Fibroblast of villous mesenchyme (primary cell): ENCODE measurements at regions not wholly inside any gene's neighbourhood (a gene's known extent, or its start where the extent isn't known, plus 50 kb on each side); places are given as distances from the start of the nearest gene placed in this dataset.

Experiments
- DNase-seq: peaks from one replicate; pipeline ENCODE4 v3.0.0-alpha.2; 2010; ENCODE audit warnings: low read depth
- H3K4me3 ChIP-seq: 2 replicates; pipeline ENCODE4 v1.5.1; 2011; ENCODE audit warnings: low read depth, mild to moderate bottlenecking, low read length
- CTCF ChIP-seq: IDR thresholded peaks from 2 replicates; pipeline ENCODE4 v1.5.1; 2012; ENCODE audit warnings: low read depth, mild to moderate bottlenecking, low read length; ENCODE audit not compliant: insufficient read depth

- DNase-seq: peak; percentile 38
- no peak overlapping the region for H3K4me3 ChIP-seq
- TF ChIP-seq CTCF: no peak
These were observed 58.1 kb upstream of the ADRA2C start for GRCh38 chr4:3708103-3708510.

- DNase-seq: no peak
- no peak overlapping the region for H3K4me3 ChIP-seq
- TF ChIP-seq CTCF: no peak
These were observed 58.6 kb upstream of the ADRA2C start for GRCh38 chr4:3707423-3708102.

- no peak for TF ChIP-seq CTCF
- H3K4me3 ChIP-seq: no peak overlapping the region
- no peak for DNase-seq
These were observed 59.4 kb upstream of the ADRA2C start for GRCh38 chr4:3706565-3707422.

GRCh38 chr4:3706111-3706511 lies 60.1 kb upstream of the ADRA2C start:
- DNase-seq: no peak
- no peak overlapping the region for H3K4me3 ChIP-seq
- no peak for TF ChIP-seq CTCF

GRCh38 chr4:3705236-3705987 lies 60.8 kb upstream of the ADRA2C start:
- no peak overlapping the region for H3K4me3 ChIP-seq
- no peak for TF ChIP-seq CTCF
- no peak for DNase-seq

GRCh38 chr4:3704669-3705068 lies 61.5 kb upstream of the ADRA2C start:
- no peak overlapping the region for H3K4me3 ChIP-seq
- TF ChIP-seq CTCF: no peak
- DNase-seq: no peak
